ENCODE measurements at regions not wholly inside any gene's neighbourhood (a gene's known extent, or its start where the extent isn't known, plus 50 kb on each side); places are given as distances from the start of the nearest gene placed in this dataset.
"Not testable (repeated sequence)": the region's sequence is repeated elsewhere in the genome, so short reads cannot be mapped to it uniquely, and the experiment has no call there.

GRCh38 chr12:47610686-47611252 lies 95.1 kb downstream of the RPAP3 start:
- Mint-ChIP-seq H3K36me3 (peaks cover 29% of the 10 kb centered on the region), H3K27ac (no peak overlapping the region), H3K4me1 (no peaks in the 10 kb centered on the region), H3K4me3 (no peak overlapping the region), H3K27me3 (no peaks in the 10 kb centered on the region), H3K9me3 (peaks cover 22% of the 10 kb centered on the region)
- DNase-seq (no peak), ATAC-seq (ENCODE audit: low read depth) (no peak)
- POLR2A ChIA-PET, result no interaction called here

GRCh38 chr12:47609806-47610205 lies 96.0 kb downstream of the RPAP3 start:
- DNase-seq (no peak), ATAC-seq (ENCODE audit: low read depth) (no peak)
- POLR2A ChIA-PET, result no interaction called here
- Mint-ChIP-seq H3K27me3 (no peaks in the 10 kb centered on the region), H3K4me3 (no peak overlapping the region), H3K9me3 (peaks cover 20% of the 10 kb centered on the region), H3K36me3 (peaks cover 28% of the 10 kb centered on the region), H3K4me1 (no peaks in the 10 kb centered on the region), H3K27ac (no peak overlapping the region)

- H3K27ac Mint-ChIP-seq; DNase-seq; H3K4me3 Mint-ChIP-seq; ATAC-seq (ENCODE audit: low read depth); H3K27me3 Mint-ChIP-seq; H3K4me1 Mint-ChIP-seq; POLR2A ChIA-PET: not testable (repeated sequence)
- peaks cover 25% of the 10 kb centered on the region for H3K36me3 Mint-ChIP-seq
- peaks cover 15% of the 10 kb centered on the region for H3K9me3 Mint-ChIP-seq
Observed at GRCh38 chr12:47608671-47609070, 97.2 kb downstream of the RPAP3 start.

- no peak overlapping the region for H3K27ac Mint-ChIP-seq
- no peak for ATAC-seq (ENCODE audit: low read depth)
- H3K4me3 Mint-ChIP-seq, result no peak overlapping the region
- peaks cover 9% of the 10 kb centered on the region for H3K9me3 Mint-ChIP-seq
- POLR2A ChIA-PET, result no interaction called here
- H3K27me3 Mint-ChIP-seq, result no peaks in the 10 kb centered on the region
- DNase-seq, result no peak
- peaks cover 2% of the 10 kb centered on the region for H3K4me1 Mint-ChIP-seq
- H3K36me3 Mint-ChIP-seq, result peaks cover 18% of the 10 kb centered on the region
Observed at GRCh38 chr12:47604221-47604873, 101.5 kb downstream of the RPAP3 start.

- no peak overlapping the region for H3K4me3 Mint-ChIP-seq
- POLR2A ChIA-PET, result no interaction called here
- DNase-seq (no peak), ATAC-seq (ENCODE audit: low read depth) (no peak)
- peaks cover 13% of the 10 kb centered on the region for H3K36me3 Mint-ChIP-seq
- peaks cover 2% of the 10 kb centered on the region for H3K4me1 Mint-ChIP-seq
- no peak overlapping the region for H3K27ac Mint-ChIP-seq
- H3K27me3 Mint-ChIP-seq, result no peaks in the 10 kb centered on the region
- peaks cover 9% of the 10 kb centered on the region for H3K9me3 Mint-ChIP-seq
Observed at GRCh38 chr12:47602949-47603558, 102.8 kb downstream of the RPAP3 start.

- POLR2A ChIA-PET, result no interaction called here
- ATAC-seq (ENCODE audit: low read depth), result no peak
- H3K27ac Mint-ChIP-seq, result no peak overlapping the region
- no peak for DNase-seq
- peaks cover 2% of the 10 kb centered on the region for H3K4me1 Mint-ChIP-seq
- no peak overlapping the region for H3K4me3 Mint-ChIP-seq
- no peaks in the 10 kb centered on the region for H3K27me3 Mint-ChIP-seq
- H3K9me3 Mint-ChIP-seq, result peaks cover 1% of the 10 kb centered on the region
- H3K36me3 Mint-ChIP-seq, result peaks cover 6% of the 10 kb centered on the region
Observed at GRCh38 chr12:47602325-47602724, 103.5 kb downstream of the RPAP3 start.

GRCh38 chr12:47601071-47601470 lies 104.8 kb downstream of the RPAP3 start:
- H3K4me1 Mint-ChIP-seq, result peaks cover 2% of the 10 kb centered on the region
- H3K36me3 Mint-ChIP-seq, result peaks cover 2% of the 10 kb centered on the region
- DNase-seq, result no peak
- no peak overlapping the region for H3K27ac Mint-ChIP-seq
- POLR2A ChIA-PET, result no interaction called here
- no peaks in the 10 kb centered on the region for H3K27me3 Mint-ChIP-seq
- peaks cover 3% of the 10 kb centered on the region for H3K9me3 Mint-ChIP-seq
- H3K4me3 Mint-ChIP-seq, result no peak overlapping the region
- ATAC-seq (ENCODE audit: low read depth), result no peak

GRCh38 chr12:47591795-47592194 lies 114.0 kb downstream of the RPAP3 start:
- H3K27ac Mint-ChIP-seq, result no peak overlapping the region
- DNase-seq, result no peak

GRCh38 chr12:47591361-47591791 lies 114.5 kb downstream of the RPAP3 start:
- ATAC-seq (ENCODE audit: low read depth), result no peak

More at GRCh38 chr12:47591795-47592194, 114.0 kb downstream of the RPAP3 start:
- POLR2A ChIA-PET, result no interaction called here
- H3K4me3 Mint-ChIP-seq, result no peak overlapping the region
- H3K9me3 Mint-ChIP-seq, result peaks cover 3% of the 10 kb centered on the region
- H3K4me1 Mint-ChIP-seq, result peaks cover 4% of the 10 kb centered on the region
- no peaks in the 10 kb centered on the region for H3K36me3 Mint-ChIP-seq
- ATAC-seq (ENCODE audit: low read depth), result no peak
- no peaks in the 10 kb centered on the region for H3K27me3 Mint-ChIP-seq

GRCh38 chr12:47590771-47591360 lies 115.0 kb downstream of the RPAP3 start:
- POLR2A ChIA-PET, result no interaction called here
- ATAC-seq (ENCODE audit: low read depth) (no peak), DNase-seq (no peak)
- H3K9me3 Mint-ChIP-seq, result no peaks in the 10 kb centered on the region
- H3K4me1 Mint-ChIP-seq, result peaks cover 4% of the 10 kb centered on the region
- no peaks in the 10 kb centered on the region for H3K36me3 Mint-ChIP-seq
- no peak overlapping the region for H3K27ac Mint-ChIP-seq
- no peaks in the 10 kb centered on the region for H3K27me3 Mint-ChIP-seq
- H3K4me3 Mint-ChIP-seq, result no peak overlapping the region

More at GRCh38 chr12:47591361-47591791, 114.5 kb downstream of the RPAP3 start:
- H3K36me3 Mint-ChIP-seq, result no peaks in the 10 kb centered on the region
- H3K4me1 Mint-ChIP-seq, result peaks cover 4% of the 10 kb centered on the region
- H3K4me3 Mint-ChIP-seq, result no peak overlapping the region
- peaks cover 3% of the 10 kb centered on the region for H3K9me3 Mint-ChIP-seq
- no peak for DNase-seq
- no peaks in the 10 kb centered on the region for H3K27me3 Mint-ChIP-seq
- H3K27ac Mint-ChIP-seq, result no peak overlapping the region
- POLR2A ChIA-PET, result no interaction called here

- H3K4me1 Mint-ChIP-seq, result peaks cover 4% of the 10 kb centered on the region
- H3K4me3 Mint-ChIP-seq, result no peak overlapping the region
- POLR2A ChIA-PET, result no interaction called here
- no peaks in the 10 kb centered on the region for H3K36me3 Mint-ChIP-seq
- DNase-seq (no peak), ATAC-seq (ENCODE audit: low read depth) (no peak)
- no peak overlapping the region for H3K27ac Mint-ChIP-seq
- no peaks in the 10 kb centered on the region for H3K27me3 Mint-ChIP-seq
- no peaks in the 10 kb centered on the region for H3K9me3 Mint-ChIP-seq
Observed at GRCh38 chr12:47586952-47587669, 118.7 kb downstream of the RPAP3 start.

GRCh38 chr12:47585507-47585906 lies 120.3 kb downstream of the RPAP3 start:
- no peak for DNase-seq
- H3K9me3 Mint-ChIP-seq, result no peaks in the 10 kb centered on the region
- no peaks in the 10 kb centered on the region for H3K27me3 Mint-ChIP-seq
- H3K4me1 Mint-ChIP-seq, result peaks cover 4% of the 10 kb centered on the region
- H3K4me3 Mint-ChIP-seq, result no peak overlapping the region
- H3K36me3 Mint-ChIP-seq, result no peaks in the 10 kb centered on the region
- ATAC-seq (ENCODE audit: low read depth), result no peak
- H3K27ac Mint-ChIP-seq, result no peak overlapping the region
- POLR2A ChIA-PET, result no interaction called here

GRCh38 chr12:47578836-47579235 lies 127.0 kb downstream of the RPAP3 start:
- ATAC-seq (ENCODE audit: low read depth) (no peak), DNase-seq (no peak)
- no peak overlapping the region for H3K4me3 Mint-ChIP-seq
- H3K9me3 Mint-ChIP-seq, result peaks cover 2% of the 10 kb centered on the region
- no peaks in the 10 kb centered on the region for H3K4me1 Mint-ChIP-seq
- H3K36me3 Mint-ChIP-seq, result no peaks in the 10 kb centered on the region
- no peak overlapping the region for H3K27ac Mint-ChIP-seq
- POLR2A ChIA-PET, result no interaction called here
- no peaks in the 10 kb centered on the region for H3K27me3 Mint-ChIP-seq

All from activated naive CD8-positive, alpha-beta T cell treated with anti-CD3 and anti-CD28 coated beads, Interleukin-2, amount 10 ng/mL, durations not matched to agents 7 days and 5 days (primary cell).